IPS-NIHi11 (cell line): ENCODE measurements at regions not wholly inside any gene's neighbourhood (a gene's known extent, or its start where the extent isn't known, plus 50 kb on each side); places are given as distances from the start of the nearest gene placed in this dataset.

ENCODE experiments used
- DNase-seq: peaks from one replicate; pipeline ENCODE4 v3.0.0; 2012; ENCODE audit warnings: mixed read lengths, low spot score

GRCh38 chr1:14442669-14443068 lies 155.8 kb upstream of the KAZN start:
- peak; percentile 23 for DNase-seq

- no peak for DNase-seq
Measured at GRCh38 chr1:14443164-14443787, 155.2 kb upstream of the KAZN start.

GRCh38 chr1:14451217-14451616 lies 147.3 kb upstream of the KAZN start:
- no peak for DNase-seq

- no peak for DNase-seq
Measured at GRCh38 chr1:14452551-14452950, 145.9 kb upstream of the KAZN start.

- DNase-seq, result no peak
Measured at GRCh38 chr1:14460173-14460572, 138.3 kb upstream of the KAZN start.

GRCh38 chr1:14462851-14463250 lies 135.6 kb upstream of the KAZN start:
- DNase-seq, result no peak

GRCh38 chr1:14466006-14466405 lies 132.5 kb upstream of the KAZN start:
- no peak for DNase-seq

GRCh38 chr1:14467112-14467511 lies 131.4 kb upstream of the KAZN start:
- DNase-seq, result no peak

GRCh38 chr1:14468751-14469150 lies 129.7 kb upstream of the KAZN start:
- no peak for DNase-seq

GRCh38 chr1:14470802-14471201 lies 127.7 kb upstream of the KAZN start:
- no peak for DNase-seq

GRCh38 chr1:14474856-14475255 lies 123.6 kb upstream of the KAZN start:
- DNase-seq, result no peak

GRCh38 chr1:14476170-14476955 lies 122.1 kb upstream of the KAZN start:
- no peak for DNase-seq

GRCh38 chr1:14478120-14478519 lies 120.4 kb upstream of the KAZN start:
- no peak for DNase-seq

- no peak for DNase-seq
Measured at GRCh38 chr1:14479865-14480264, 118.6 kb upstream of the KAZN start.

- no peak for DNase-seq
Measured at GRCh38 chr1:14482784-14483450, 115.6 kb upstream of the KAZN start.

- DNase-seq, result no peak
Measured at GRCh38 chr1:14485285-14485684, 113.2 kb upstream of the KAZN start.

- DNase-seq, result no peak
Measured at GRCh38 chr1:14486401-14487201, 111.9 kb upstream of the KAZN start.

GRCh38 chr1:14487671-14488070 lies 110.8 kb upstream of the KAZN start:
- DNase-seq, result no peak

GRCh38 chr1:14494911-14495310 lies 103.6 kb upstream of the KAZN start:
- DNase-seq, result no peak

- no peak for DNase-seq
Measured at GRCh38 chr1:14495381-14495780, 103.1 kb upstream of the KAZN start.

- no peak for DNase-seq
Measured at GRCh38 chr1:14495996-14496395, 102.5 kb upstream of the KAZN start.

- DNase-seq, result no peak
Measured at GRCh38 chr1:14498839-14499238, 99.6 kb upstream of the KAZN start.
